ENCODE measurements at regions not wholly inside any gene's neighbourhood (a gene's known extent, or its start where the extent isn't known, plus 50 kb on each side); places are given as distances from the start of the nearest gene placed in this dataset.
"Not testable (repeated sequence)": the region's sequence is repeated elsewhere in the genome, so short reads cannot be mapped to it uniquely, and the experiment has no call there.

DNA sequence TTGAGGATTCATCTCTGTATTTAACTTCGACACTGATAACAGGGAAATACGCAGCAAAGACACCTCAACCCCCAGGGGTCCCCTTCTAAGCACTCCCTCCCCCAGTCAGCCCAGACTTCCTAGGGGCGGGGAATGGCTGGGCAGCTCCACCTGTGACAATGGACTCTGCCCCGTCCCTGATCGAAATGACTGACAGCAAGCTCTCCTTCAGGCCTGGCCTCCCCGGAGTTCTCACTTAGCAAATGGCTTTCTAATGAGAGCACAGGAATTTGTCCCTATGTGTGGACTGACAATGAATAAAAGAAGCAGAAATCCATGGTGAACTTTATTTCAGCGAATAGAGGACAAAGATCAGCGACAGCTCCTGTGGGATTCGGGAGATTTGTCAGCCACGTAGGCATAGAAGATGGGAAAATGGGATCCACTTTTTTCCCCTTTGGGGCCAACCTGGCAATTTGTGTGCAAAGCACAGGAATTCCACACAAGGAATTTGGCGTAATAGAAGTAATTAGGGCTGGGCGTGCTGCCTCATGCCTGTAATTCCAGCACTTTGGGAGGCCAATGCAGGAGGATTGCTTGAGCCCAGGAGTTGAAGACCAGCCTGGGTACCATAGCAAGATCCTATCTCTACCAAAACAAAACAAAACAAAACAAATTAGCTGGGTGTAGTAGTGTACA lies 63.8 kb downstream of the TNFAIP2 start:
- DNase-seq: no peak

DNA sequence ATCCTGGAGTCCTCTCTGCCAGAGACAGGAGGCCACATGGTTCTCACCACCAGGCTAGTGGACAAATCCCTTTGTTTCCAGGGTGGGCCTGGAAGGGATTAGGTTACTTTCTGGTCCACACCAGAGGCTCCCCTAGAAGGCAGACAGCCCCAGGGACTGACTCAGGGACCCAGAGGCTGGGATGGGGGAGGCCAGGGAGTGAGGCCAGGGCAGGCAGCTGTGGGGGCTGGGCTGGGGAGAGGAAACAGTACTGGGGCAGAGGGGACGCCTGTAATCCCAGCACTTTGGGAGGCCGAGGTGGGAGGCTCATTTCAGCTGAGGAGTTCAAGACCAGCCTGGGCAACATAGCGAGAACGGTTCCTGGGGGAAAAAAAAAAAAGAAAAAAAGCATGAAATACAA lies 64.7 kb downstream of the TNFAIP2 start:
- DNase-seq: no peak

DNA sequence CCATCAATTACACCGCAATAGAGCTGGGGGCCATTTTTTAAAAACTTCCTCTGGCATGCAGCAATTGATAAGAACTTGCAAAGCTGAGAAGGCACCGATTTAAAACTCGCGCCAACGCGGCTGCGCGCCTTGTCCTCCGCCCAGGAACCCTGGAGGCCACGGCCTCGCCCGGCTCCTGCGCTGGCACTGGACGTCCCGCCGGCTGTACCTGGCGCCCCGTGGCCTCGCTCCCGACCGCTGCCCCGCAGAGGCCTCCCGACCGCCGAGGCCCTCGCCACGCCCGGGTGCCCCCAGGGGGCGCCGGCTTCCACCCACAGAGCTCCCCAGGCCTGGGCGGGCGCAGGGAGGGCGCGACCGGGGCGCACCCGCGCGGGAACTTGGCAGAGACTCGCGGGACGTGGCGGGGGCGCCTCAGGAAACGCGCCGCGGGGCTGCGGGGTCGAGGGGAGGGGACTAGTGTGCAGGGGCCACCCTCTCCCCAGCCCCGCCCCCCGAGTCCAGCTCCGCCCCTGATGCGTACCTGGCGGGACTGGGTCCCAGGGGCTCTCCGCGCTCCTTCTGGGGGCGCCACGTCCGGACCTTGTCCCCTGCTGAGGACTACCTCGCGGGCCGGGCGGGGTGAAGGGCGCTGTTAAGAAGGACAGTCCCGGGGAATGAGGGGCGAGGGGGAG lies 65.7 kb downstream of the TNFAIP2 start:
- DNase-seq: no peak

DNA sequence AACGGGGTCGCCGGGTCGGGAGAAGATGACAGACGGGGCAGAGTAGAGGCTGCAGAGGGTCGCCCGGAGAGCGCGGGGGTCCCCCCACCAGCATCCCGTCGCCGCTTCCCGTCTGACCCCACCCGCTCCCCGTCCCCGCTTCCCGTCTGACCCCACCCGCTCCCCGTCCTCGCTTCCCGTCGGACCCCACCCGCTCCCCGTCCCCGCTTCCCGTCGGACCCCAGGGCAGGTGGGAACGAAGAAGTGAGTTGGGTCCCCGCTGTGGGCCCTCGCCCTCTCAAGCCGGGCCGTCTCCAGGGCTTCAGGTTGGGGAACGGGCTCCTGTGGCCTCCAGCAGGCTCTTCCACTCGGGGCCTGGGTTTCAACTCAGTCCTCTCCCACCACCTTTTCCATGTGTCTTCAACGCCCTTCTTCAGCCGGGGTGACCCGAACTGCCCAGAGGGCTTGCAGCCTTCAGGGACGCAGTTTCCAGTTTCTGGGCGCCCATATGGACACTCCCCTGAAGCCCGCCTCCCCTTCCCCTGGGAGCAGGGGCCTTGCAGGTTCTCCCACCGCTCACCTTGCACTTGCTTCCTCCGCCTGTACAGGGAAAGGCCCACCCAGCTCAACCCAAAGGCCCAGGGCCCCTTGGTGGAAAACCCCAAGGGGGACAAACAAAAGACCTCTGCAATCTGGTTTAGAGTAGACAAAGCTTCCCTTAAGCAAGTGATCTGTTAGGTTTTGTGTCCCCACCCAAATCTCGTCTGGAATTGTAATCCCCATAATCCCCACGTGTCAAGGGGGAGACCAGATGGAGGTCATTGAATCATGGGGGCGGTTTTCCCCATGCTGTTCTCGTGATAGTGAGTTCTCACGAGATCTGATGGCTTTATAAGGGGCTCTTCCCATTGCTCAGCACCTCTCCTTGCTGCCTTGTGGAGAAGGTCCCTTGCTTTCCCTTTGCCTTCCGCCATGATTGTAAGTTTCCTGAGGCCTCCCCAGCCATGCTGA lies 66.5 kb downstream of the TNFAIP2 start:
- DNase-seq: no peak

DNA sequence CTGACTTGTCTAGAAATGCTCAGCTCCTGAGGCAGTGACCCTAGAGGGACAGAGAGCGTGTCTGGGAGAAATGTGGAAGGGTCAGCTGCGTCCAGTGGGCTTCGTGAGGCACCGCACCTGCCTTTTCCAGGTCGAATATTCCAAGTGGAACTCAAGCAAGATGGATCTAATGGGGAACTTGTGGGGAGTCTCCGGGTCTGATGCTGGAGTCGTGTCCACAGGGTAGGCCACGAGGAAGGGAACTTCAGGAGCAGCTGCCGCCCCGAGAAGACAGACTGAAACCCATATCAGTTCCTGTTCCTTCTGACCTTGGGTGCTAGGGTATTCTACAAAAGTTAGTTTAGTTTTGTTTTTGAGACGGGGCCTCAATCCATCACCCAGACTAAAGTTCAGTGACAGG lies 67.5 kb downstream of the TNFAIP2 start:
- DNase-seq: no peak

DNA sequence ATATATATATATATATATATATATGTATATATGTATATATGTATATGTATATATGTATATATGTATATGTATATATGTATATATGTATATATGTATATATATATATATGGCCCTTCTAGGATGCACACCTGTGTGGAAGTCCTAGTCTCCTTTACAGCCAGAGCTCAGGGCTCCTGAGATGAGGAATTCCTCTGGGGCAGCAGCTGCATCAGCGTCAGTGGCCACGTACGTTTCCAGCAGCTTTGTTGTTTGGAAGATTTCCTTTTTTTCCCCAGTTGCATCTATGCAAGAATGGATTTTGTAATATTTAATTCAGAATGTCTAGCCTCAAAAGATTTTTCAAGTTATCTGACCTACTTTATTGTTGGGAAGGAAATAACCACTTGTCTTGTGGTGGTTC lies 68.6 kb downstream of the TNFAIP2 start:
- DNase-seq: no peak

DNA sequence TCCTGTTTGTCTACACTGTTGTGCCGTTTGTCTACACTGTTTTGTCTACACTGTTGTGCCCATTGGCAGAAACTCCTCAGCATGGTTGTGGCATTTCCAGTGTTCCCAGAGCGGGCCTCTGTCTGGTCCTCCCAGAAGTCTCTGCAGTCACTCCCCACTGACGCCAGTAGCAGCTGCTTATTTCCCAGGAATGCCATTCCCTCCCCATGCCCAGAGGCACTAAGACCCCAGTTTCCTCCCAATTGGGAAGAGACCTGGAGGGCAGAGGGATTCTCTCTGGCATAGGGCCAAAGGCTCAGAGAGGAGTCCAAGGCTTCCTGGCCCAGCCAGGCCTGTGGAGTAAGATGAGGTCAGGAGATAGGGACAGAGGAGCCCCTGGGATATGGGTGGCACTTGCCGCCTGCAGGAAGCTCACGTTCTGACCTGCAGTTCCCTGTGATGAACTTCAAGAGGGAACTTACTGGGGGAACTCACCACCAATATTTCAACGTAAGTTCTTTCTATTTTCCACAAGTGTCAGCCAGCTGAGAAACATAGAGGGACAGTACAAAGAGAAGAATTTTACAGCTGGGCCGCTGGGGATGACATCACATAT lies 69.1 kb downstream of the TNFAIP2 start:
- no peak for DNase-seq

DNA sequence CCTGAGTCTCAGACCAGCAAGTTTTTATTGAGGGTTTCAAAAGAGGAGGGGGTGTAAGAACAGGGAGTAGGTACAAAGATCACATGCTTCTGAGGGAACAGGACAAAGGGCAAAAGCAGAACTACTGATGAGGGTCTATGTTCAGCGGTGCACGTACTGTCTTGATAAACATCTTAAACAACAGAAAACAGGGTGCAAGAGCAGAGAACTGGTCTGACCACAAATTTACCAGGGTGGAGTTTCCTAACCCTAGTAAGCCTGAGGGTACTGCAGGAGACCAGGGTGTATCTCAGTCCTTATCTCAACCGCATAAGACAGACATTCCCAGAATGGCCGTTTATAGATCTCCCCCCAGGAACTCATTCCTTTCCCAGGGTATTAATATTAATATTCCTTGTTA lies 69.6 kb downstream of the TNFAIP2 start:
- not testable (repeated sequence) for DNase-seq

DNA sequence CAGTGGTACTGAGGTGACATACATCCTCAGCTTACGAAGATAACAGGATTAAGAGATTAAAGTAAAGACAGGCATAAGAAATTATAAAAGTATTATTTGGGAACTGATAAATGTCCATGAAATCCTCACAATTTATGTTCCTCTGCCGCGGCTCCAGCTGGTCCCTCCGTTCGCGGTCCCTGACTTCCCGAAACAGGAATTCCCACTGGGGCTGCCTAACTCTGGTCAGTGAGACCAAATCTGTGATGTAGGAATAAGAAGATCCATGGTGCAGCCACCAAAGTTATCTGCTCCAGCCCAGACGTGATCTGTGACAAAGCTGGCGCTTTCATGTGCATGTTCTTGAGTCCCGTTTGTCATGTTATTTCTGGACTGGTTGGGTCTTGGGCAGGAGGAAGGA lies 70.2 kb downstream of the TNFAIP2 start:
- DNase-seq: not testable (repeated sequence)

DNA sequence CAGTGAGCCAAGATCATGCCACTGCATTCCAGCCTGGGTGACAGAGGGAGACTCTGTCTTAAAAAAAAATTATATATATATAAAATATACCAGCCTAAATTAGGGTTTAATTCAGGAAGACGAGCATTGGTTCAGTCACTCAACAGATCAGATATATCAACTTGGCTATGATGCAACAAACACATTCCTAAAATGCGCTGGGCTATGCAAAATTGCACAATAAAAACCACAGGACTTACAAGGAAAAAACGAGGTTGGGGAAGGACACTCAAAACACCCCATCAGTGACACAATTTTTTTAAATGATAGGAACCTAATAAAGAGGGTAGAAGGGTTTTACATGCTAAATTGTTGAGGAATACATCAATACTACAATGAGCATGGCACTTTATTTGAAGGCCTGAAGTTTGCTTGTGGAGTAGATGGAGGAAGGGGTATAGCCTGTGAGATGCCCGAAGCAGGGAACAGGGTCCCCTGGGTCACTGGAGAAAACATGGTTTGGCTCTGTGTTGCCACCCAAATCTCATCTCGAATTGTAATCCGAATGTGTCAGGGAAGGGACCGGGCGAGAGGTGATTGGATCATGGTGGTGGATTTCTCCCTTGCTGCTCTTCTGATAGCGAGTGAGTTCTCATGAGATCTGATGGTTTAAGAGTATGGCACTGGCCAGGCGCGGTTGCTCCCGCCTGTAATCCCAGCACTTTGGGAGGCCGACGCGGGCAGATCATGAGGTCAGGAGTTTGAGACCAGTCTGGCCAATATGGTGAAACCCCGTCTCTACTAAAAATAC lies 71.2 kb downstream of the TNFAIP2 start:
- DNase-seq: no peak

DNA sequence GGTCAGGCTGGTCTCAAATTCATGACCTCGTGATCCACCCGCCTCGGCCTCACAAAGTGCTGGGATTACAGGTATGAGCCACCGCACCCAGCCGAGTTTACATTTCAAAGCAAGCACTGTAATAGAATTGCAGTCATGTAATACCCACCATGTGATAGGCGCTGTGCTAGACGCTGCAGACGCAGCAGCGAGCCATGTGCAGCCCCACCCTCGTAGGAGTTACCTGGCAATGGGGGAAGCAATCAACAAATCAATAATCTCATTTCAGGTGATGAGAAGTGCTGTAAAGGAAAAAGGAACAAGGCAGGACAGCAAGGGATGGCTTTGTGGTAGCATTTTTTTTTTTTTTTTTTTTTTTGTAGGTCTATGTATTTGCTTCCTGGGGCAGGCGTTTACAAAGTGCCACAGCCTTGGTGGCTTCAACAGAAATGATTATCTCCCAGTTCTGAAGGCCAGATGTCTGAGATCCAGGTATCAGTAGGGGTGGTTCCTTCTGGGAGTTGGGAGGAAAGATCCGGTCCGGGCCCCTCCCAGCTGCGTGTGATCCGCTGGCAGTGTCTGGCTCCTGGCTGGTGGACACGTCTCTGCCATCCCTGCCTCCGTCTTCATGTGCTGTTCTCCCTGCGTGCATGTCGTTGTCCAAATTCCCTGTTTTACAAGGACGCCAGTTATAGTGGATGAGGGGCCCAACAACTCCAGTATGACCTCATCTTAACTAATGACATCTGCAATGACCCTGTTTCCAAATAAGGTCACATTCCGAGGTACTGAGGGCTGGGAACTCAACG lies 72.8 kb downstream of the TNFAIP2 start:
- DNase-seq: no peak

DNA sequence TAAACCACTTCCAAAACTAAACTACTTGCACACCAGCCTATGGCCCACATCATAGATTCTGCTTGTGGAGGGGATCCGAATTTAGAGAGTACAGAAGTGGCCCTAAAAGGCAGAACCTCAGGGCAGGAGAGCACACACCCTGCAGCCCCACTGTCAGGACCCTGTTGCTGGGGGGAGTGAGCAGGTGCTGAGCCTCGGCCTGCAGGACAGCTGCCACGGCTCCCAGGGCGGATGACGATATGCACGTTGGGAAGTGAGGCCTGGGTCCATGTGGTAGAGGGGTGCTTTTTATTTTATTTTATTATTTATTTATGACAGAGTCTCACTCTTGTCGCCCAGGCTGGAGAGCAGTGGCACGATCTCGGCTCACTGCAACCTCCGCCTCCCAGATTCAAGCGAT lies 73.5 kb downstream of the TNFAIP2 start:
- DNase-seq: no peak

DNA sequence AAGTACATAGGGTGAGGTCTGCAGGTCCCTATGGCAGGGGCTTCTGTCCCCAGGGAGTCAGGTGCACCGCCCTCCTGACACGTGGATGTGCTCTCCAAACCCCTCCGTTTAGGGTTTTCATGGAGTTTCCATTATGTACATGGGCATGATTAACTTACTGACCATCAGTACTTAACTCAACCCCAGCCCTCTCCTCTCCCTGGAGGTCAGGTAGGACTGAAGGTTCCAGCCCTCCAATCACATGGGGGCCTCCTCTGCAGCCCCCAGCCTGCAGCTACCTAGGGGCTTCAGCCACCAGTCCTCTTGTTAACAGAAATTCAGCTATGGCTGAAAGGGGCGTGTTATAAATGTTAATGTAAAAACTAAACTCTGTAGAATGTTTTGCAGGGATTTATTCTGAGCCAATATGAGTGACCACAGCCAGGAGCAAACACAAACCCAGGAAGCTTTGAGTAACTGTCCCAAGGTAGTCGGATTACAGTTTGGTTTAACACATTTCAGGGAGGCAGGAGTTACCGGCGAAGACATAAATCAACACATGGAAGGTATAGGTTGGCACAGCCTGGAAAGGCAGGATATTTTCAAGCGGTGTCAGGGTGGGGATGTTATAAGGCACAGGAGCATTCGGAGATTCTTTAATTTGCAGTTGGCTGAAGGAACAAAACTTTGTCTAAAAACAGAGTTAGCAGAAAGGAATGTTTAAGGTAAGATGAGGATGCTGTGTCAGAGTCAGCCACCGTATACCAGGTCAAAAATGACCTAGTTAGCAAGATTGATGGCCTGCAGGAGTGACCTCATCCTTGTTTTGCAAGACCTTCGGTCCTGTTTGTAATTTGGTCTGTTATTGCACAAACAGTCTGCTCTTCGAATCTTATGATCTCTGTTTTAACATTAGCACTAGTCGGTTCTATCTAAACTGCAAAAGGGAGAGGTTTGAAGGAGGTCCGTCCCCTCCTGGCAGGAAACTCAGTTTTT lies 75.2 kb downstream of the TNFAIP2 start:
- DNase-seq: no peak

DNA sequence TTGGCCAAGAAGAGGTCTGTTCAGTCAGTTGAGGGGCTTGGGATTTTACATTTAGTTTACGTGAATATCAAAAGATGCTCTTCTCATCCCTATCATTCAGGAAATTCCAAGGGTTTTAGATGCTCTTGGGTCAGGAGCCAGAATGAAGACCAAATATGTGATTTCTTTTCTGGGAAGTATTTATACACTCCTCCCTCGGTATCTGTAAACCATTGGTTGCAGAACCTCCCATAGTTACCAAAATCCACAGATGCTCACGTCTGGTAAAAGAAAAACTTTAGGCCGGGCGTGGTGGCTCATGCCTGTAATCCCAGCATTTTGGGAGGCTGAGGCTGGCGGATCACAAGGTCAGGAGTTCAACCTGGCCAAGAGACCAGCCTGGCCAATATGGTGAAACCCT lies 75.9 kb downstream of the TNFAIP2 start:
- no peak for DNase-seq

DNA sequence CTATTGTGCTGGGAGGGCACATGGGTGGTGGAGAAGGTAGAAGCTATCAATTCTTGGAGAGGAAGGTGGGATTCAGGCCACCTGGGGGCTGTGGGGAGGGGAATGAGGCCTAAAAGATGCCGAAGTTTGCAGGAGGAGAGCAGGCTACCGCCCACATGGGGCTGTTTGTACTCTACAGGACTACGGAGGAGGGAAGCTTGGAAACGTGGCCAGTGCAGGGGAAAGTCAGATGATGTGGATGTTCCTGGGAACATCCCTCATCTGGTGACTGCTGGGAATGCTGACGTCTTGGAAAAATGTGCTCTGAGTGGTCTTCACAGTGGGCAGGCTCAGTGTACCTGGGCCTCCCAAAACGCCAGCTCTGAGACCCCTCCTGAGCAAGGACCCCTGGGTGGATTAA lies 78.5 kb downstream of the TNFAIP2 start:
- DNase-seq: no peak

DNA sequence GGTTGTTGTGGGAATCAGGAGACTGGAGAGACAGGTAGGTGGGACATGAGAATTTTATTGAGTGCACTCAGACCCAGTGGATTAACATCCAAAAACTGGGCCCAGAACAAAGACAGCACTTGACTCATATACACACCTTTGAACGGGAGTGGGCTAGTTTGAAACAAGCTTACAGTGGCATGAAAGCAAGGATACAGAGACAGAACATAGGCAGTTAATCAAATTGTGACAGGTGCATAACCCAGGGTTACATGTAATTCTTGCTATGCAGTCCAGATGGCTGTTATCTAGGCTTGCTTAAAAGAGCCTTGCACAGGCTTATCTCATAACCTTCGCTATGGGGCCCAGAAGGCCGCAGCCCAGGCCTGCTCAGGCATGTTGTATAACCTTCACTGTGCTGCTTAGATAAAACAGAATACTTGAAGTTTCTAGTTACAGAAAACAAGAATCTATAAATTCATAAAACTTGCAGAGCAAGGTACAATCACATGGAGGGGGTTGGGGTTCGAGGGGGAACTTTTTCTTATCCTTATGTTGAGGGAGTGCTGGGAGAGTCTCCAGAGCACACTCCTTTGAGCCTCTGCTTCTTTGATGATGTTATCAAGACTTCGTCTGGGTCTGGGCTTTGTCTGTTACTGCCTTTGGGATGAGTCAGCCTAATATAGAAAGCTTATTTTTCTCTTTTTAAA lies 81.7 kb downstream of the TNFAIP2 start:
- no peak for DNase-seq

DNA sequence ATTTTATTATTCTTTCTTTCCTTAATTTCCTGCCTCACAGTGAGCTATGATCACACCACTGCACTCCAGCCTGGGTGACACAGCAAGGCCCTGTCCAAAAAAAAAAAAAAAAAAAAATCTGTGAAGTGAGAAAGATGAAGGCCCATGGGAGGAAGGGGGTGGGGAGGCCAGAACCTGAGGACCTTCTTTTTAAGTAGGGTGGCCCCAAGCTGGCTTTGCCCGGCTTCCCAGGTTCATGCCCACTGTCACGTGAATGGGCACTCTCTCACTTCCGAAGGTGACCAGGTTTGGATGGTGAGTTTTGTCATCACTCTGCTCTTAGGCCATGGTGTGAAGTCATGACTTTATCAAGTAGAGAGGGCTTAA lies 82.3 kb downstream of the TNFAIP2 start:
- no peak for DNase-seq

DNA sequence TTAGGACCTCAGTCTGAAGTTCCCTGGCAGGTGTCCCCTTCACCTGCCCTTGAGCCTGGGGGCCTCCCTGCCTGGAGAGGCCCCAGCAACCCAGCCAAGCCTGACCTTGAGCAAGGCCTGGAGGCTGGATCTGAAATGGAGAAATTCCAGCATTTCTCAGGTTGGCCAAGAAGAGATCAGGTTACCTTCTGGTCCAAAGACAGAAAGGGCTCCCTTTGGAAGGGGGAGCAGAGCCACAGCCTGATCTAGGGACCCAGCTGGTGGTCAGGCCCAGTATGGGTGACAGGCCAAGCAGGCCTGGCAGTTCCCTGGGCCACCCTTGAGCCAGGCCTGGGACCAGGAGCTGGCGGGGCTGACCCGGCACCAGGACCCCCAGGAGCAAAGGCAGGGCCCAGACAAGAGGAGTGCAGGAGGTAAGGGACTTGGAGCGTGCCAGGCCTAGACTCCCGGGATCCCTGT lies 82.8 kb downstream of the TNFAIP2 start:
- DNase-seq: no peak

DNA sequence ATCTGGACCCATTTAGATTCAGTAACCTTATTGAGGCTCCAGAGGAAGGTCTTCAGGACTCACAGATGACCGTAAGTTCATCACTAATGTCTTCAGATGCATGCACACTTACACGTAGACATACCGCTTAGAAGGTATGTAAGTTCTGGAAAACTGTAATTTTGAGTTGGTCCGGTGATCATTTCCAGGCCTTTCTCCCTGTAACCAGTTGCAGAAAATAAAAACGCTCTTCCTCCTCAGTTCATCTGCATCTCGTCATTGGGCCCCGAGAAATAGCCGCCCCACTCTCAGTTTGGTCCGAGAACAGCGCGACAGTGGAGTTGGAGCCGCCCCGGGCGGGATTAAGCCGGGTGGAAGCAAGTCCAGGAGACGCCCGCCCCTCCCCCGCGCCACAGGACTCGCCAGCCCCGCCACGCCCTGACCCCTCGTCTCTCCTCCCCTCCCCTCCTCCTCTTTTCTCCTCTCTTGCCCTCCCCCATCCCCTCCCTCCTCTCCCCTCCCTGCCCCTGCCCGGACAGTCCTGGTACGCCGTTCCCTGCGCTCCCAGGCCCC lies 83.7 kb downstream of the TNFAIP2 start:
- no peak for DNase-seq

Data from Kasumi-1 (cell line).